GM12878 (cell line): ENCODE measurements at regions not wholly inside any gene's neighbourhood (a gene's known extent, or its start where the extent isn't known, plus 50 kb on each side); places are given as distances from the start of the nearest gene placed in this dataset.

Experiments used
- ATAC-seq: fragments of 200-7000 bp; cut with Tn5 transposase; 3 replicates; pipeline ENCODE4 v1.9.1; 2020; ENCODE audit warnings: mild to moderate bottlenecking, moderate library complexity
- BruUV-seq: library from RNA; stranded (reverse); fragments of 400-500 nt; replicated peaks from 2 replicates; lab custom pipeline; 2021; lab: Mats Ljungman, UMichigan
- CTCF ChIA-PET: fragments of 300-600 bp; sonication (Branson Sonifier 250); formaldehyde crosslinking; extraction: SDS; loops from one replicate; lab custom pipeline; 2021; ENCODE audit warnings: inconsistent platforms; lab: Yijun Ruan, JAX
- POLR2A ChIA-PET: fragments of 350-600 bp; formaldehyde crosslinking; extraction: SDS; loops from one replicate; lab custom pipeline; 2021; ENCODE audit warnings: inconsistent platforms; lab: Charles Lee
- RAD21 ChIA-PET: fragments of 300-600 bp; sonication (Branson Sonifier 250); formaldehyde crosslinking; loops from one replicate; lab custom pipeline; 2023; ENCODE audit warnings: antibody characterized with exemption; ENCODE audit not compliant: unreplicated experiment; lab: Charles Lee
- SMC1A ChIA-PET: fragments of 300-600 bp; sonication (Branson Sonifier 250); formaldehyde crosslinking; loops from one replicate; lab custom pipeline; 2023; ENCODE audit not compliant: unreplicated experiment, uncharacterized antibody; lab: Charles Lee
- DNase-seq: peaks from one replicate; pipeline ENCODE4 v3.0.0-alpha.2; 2011; ENCODE audit warnings: low read depth, low spot score
- FAIRE-seq: peaks from 3 replicates; lab custom pipeline; 2011; peaks lifted over from hg19 to GRCh38; lab: Jason Lieb, UNC
- H2AFZ ChIP-seq: 2 replicates; pipeline ENCODE4 v1.6.0; 2011; ENCODE audit warnings: low read depth, low read length, control low read depth; ENCODE audit not compliant: control insufficient read depth
- H3K27ac ChIP-seq: 2 replicates; pipeline ENCODE4 v1.5.1; 2011; ENCODE audit warnings: control low read depth; ENCODE audit not compliant: control insufficient read depth, insufficient read depth
- H3K27me3 ChIP-seq, 2 experiments: replicated peaks in 1 of 2; 2 replicates each; pipeline versions ENCODE4 v1.6.0 to v1.6.1; 2011; ENCODE audit warnings: low read length in 1 of 2; ENCODE audit not compliant: control insufficient read depth in 2 of 2, insufficient read depth in 2 of 2
- H3K36me3 ChIP-seq, 2 experiments: 2 replicates each; pipeline ENCODE4 v1.5.1; 2011; ENCODE audit warnings: low read length in 1 of 2; ENCODE audit not compliant: control insufficient read depth in 2 of 2, insufficient read depth in 2 of 2
- H3K4me1 ChIP-seq: 2 replicates; pipeline ENCODE4 v1.6.1; 2011; ENCODE audit warnings: mild to moderate bottlenecking, low read length, moderate library complexity, mixed read lengths; ENCODE audit not compliant: control insufficient read depth, insufficient read depth
- H3K4me2 ChIP-seq: 2 replicates; pipeline ENCODE4 v1.6.0; 2011; ENCODE audit warnings: control low read depth; ENCODE audit not compliant: control insufficient read depth, insufficient read depth
- H3K4me3 ChIP-seq: fragments of 200-600 bp; sonication (generic); 2 replicates; pipeline ENCODE4 v1.5.1; 2016
- H3K79me2 ChIP-seq: 2 replicates; pipeline ENCODE4 v1.6.0; 2011; ENCODE audit warnings: low read length; ENCODE audit not compliant: control insufficient read depth, insufficient read depth
- H3K9ac ChIP-seq: 2 replicates; pipeline ENCODE4 v1.8.0; 2011; ENCODE audit warnings: low read length, control low read depth, mixed read lengths; ENCODE audit not compliant: control insufficient read depth, insufficient read depth
- H3K9me3 ChIP-seq: replicated peaks from 3 replicates; pipeline ENCODE4 v1.5.1; 2011; ENCODE audit warnings: mild to moderate bottlenecking, low read length; ENCODE audit not compliant: control insufficient read depth, insufficient read depth
- H4K20me1 ChIP-seq: 2 replicates; pipeline ENCODE4 v1.6.0; 2011; ENCODE audit not compliant: control insufficient read depth, insufficient read depth
- ETV6 ChIP-seq, 2 experiments: fragments of 450-650 bp in 1 of 2; IDR thresholded peaks in 1 of 2; conservative IDR thresholded peaks in 1 of 2; 2 replicates each; pipeline ENCODE4 v1.6.1; 2014; ENCODE audit warnings: antibody characterized with exemption in 1 of 2, borderline replicate concordance in 1 of 2, low read depth in 1 of 2, mild to moderate bottlenecking in 1 of 2, moderate library complexity in 1 of 2
- IKZF1 ChIP-seq: fragments of 450-650 bp; conservative IDR thresholded peaks from 2 replicates; pipeline ENCODE4 v1.6.1; 2017; ENCODE audit warnings: antibody characterized with exemption, mild to moderate bottlenecking
- JUND ChIP-seq: IDR thresholded peaks from 2 replicates; pipeline ENCODE4 v1.6.1; 2012; ENCODE audit warnings: low read depth, mild to moderate bottlenecking, low read length, improper control_type of control experiment, moderate library complexity
- ZNF274 ChIP-seq: IDR thresholded peaks from one replicate; pipeline ENCODE4 v1.8.0; 2011; ENCODE audit not compliant: insufficient read length, insufficient read depth
- WGBS: methylation state at CpG from one replicate; pipeline ENCODE4 v1.1.6; 2016; ENCODE audit warnings: low lambda C conversion rate; ENCODE audit not compliant: insufficient replicate concordance, insufficient coverage; ENCODE audit errors: missing lambda C conversion rate; 5-methylcytosine and 5-hydroxymethylcytosine counted together
- in situ Hi-C: fragments of 300-500 bp; cut with MboI; formaldehyde crosslinking; loops from 9 replicates; pipeline ENCODE4 v1.14.3; 2018; ENCODE audit warnings: mixed read lengths
- intact Hi-C: fragments of 100-400 bp; cut with micrococcal nuclease; formaldehyde crosslinking; loops from one replicate; pipeline ENCODE4 v1.14.2; 2022; ENCODE audit not compliant: unreplicated experiment
- TF ChIP-seq, protein P1 (sequence below): fragments of 450-650 bp; IDR thresholded peaks from 2 replicates; pipeline ENCODE4 v1.6.1; 2017; ENCODE audit warnings: borderline replicate concordance
- TF ChIP-seq, protein P2 (sequence below): IDR thresholded peaks from 2 replicates; pipeline ENCODE4 v1.6.1; 2011; ENCODE audit warnings: low read depth, mild to moderate bottlenecking, low read length, moderate library complexity, borderline replicate concordance; ENCODE audit errors: extremely low read depth

DNA sequence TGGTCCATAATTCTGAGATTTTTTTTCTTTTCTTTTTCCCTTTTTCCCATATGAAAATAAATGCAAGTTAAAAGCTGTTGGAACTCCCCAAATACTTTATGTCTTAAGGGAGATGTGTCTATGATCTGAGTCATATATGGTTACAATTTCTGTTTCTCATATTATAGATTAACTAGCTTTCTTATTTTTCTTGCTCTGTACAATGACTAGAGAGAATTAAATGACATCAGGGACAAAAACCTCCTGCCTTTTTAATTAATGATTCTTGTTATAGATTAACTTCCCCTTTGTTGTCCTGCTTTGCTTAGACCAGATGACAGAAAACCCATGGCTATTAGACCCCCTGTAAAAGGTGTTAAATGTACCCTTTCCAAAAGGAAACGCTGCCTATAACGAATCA lies 643.9 kb upstream of the NXPH2 start:
- H3K27ac ChIP-seq, result no peak overlapping the region
- WGBS, result 0% methylated on average over 2 of the region's 2 CpGs
- FAIRE-seq, result no peak
- H3K4me3 ChIP-seq, result no peak overlapping the region
- POLR2A ChIA-PET, result no interaction called here
- H3K36me3 ChIP-seq, result no peaks in the 10 kb centered on the region
- no peak overlapping the region for H3K4me2 ChIP-seq
- SMC1A ChIA-PET, result no interaction called here
- CTCF ChIA-PET, result no interaction called here
- TF ChIP-seq JUND (no peak), ZNF274 (no peak), IKZF1 (no peak), ETV6 (conservative IDR thresholded peaks at IDR 0.05 in 1 of 2, IDR thresholded peaks at IDR 0.05 in 1 of 2; ENCODE audit: borderline replicate concordance in 1 of 2, low read depth in 1 of 2) (no peak)
- TF ChIP-seq, protein P1, sequence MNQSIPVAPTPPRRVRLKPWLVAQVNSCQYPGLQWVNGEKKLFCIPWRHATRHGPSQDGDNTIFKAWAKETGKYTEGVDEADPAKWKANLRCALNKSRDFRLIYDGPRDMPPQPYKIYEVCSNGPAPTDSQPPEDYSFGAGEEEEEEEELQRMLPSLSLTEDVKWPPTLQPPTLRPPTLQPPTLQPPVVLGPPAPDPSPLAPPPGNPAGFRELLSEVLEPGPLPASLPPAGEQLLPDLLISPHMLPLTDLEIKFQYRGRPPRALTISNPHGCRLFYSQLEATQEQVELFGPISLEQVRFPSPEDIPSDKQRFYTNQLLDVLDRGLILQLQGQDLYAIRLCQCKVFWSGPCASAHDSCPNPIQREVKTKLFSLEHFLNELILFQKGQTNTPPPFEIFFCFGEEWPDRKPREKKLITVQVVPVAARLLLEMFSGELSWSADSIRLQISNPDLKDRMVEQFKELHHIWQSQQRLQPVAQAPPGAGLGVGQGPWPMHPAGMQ, result no peak
- TF ChIP-seq, protein P2, sequence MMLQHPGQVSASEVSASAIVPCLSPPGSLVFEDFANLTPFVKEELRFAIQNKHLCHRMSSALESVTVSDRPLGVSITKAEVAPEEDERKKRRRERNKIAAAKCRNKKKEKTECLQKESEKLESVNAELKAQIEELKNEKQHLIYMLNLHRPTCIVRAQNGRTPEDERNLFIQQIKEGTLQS, result no peak
- no peaks in the 10 kb centered on the region for H3K4me1 ChIP-seq
- no TSS peak for BruUV-seq
- RAD21 ChIA-PET, result no interaction called here
- H3K9me3 ChIP-seq, result no peaks in the 10 kb centered on the region
- no peak overlapping the region for H2AFZ ChIP-seq
- in situ Hi-C loops, result no loop called here
- intact Hi-C loops, result no loop called here
- ATAC-seq, result no peak
- no peak overlapping the region for H3K9ac ChIP-seq
- no peaks in the 10 kb centered on the region for H3K79me2 ChIP-seq
- H4K20me1 ChIP-seq, result no peaks in the 10 kb centered on the region
- DNase-seq, result no peak
- H3K27me3 ChIP-seq, result no peaks in the 10 kb centered on the region
